ENCODE measurements at regions not wholly inside any gene's neighbourhood (a gene's known extent, or its start where the extent isn't known, plus 50 kb on each side); places are given as distances from the start of the nearest gene placed in this dataset.

GRCh38 chr7:135257-135653, 57.1 kb upstream of the FAM20C start:
- H3K4me3 Mint-ChIP-seq: no peak overlapping the region
- no peak overlapping the region for H3K27ac Mint-ChIP-seq
- no peak for DNase-seq
- H3K9me3 Mint-ChIP-seq: no peaks in the 10 kb centered on the region
- no peaks in the 10 kb centered on the region for H3K4me1 Mint-ChIP-seq
- H3K36me3 Mint-ChIP-seq: no peaks in the 10 kb centered on the region
- H3K27me3 Mint-ChIP-seq (ENCODE audit: low read depth in 3 of 3): peaks cover 3 to 10% (median 6%) of the 10 kb centered on the region in 3 donors

GRCh38 chr7:135731-136645, 56.4 kb upstream of the FAM20C start:
- Mint-ChIP-seq H3K36me3 (no peaks in the 10 kb centered on the region), H3K27me3 (ENCODE audit: low read depth in 3 of 3) (peaks cover 3 to 10% (median 6%) of the 10 kb centered on the region in 3 donors), H3K27ac (no peak overlapping the region), H3K9me3 (no peaks in the 10 kb centered on the region), H3K4me3 (no peak overlapping the region), H3K4me1 (no peaks in the 10 kb centered on the region)
- DNase-seq: no peak

GRCh38 chr7:137094-137891, 55.1 kb upstream of the FAM20C start:
- Mint-ChIP-seq H3K4me3 (no peak overlapping the region), H3K27me3 (ENCODE audit: low read depth in 3 of 3) (peaks cover 3 to 12% (median 4%) of the 10 kb centered on the region in 3 donors), H3K27ac (no peak overlapping the region)

GRCh38 chr7:139131-139530, 53.2 kb upstream of the FAM20C start:
- Mint-ChIP-seq H3K27me3 (ENCODE audit: low read depth in 3 of 3) (peaks cover 3 to 14% (median 4%) of the 10 kb centered on the region in 3 donors), H3K27ac (no peak overlapping the region), H3K4me3 (no peak overlapping the region), H3K36me3 (no peaks in the 10 kb centered on the region), H3K4me1 (no peaks in the 10 kb centered on the region), H3K9me3 (no peaks in the 10 kb centered on the region)
- no peak for DNase-seq

More at GRCh38 chr7:137094-137891, 55.1 kb upstream of the FAM20C start:
- H3K9me3 Mint-ChIP-seq: no peaks in the 10 kb centered on the region
- no peaks in the 10 kb centered on the region for H3K4me1 Mint-ChIP-seq
- no peaks in the 10 kb centered on the region for H3K36me3 Mint-ChIP-seq
- DNase-seq: no peak

- no peaks in the 10 kb centered on the region for H3K36me3 Mint-ChIP-seq
- no peak for DNase-seq
- H3K4me3 Mint-ChIP-seq: no peak overlapping the region
- H3K9me3 Mint-ChIP-seq: no peaks in the 10 kb centered on the region
- H3K27me3 Mint-ChIP-seq (ENCODE audit: low read depth in 3 of 3): peaks cover 3 to 12% (median 4%) of the 10 kb centered on the region in 3 donors
- no peaks in the 10 kb centered on the region for H3K4me1 Mint-ChIP-seq
- H3K27ac Mint-ChIP-seq: no peak overlapping the region
Observed at GRCh38 chr7:139561-140243, 52.7 kb upstream of the FAM20C start.

GRCh38 chr7:140996-141395, 51.4 kb upstream of the FAM20C start:
- Mint-ChIP-seq H3K27me3 (ENCODE audit: low read depth in 3 of 3) (peaks cover 3 to 10% (median 5%) of the 10 kb centered on the region in 3 donors), H3K9me3 (no peaks in the 10 kb centered on the region), H3K4me1 (no peaks in the 10 kb centered on the region), H3K36me3 (no peaks in the 10 kb centered on the region), H3K4me3 (no peak overlapping the region), H3K27ac (no peak overlapping the region)
- no peak for DNase-seq

GRCh38 chr7:142248-142941, 50.0 kb upstream of the FAM20C start:
- H3K36me3 Mint-ChIP-seq: peaks cover 0 to 6% (median 3%) of the 10 kb centered on the region in 3 donors
- no peaks in the 10 kb centered on the region for H3K9me3 Mint-ChIP-seq
- no peak overlapping the region for H3K27ac Mint-ChIP-seq
- no peak overlapping the region for H3K4me3 Mint-ChIP-seq
- no peak for DNase-seq
- H3K27me3 Mint-ChIP-seq (ENCODE audit: low read depth in 3 of 3): peaks cover 3 to 5% (median 4%) of the 10 kb centered on the region in 3 donors
- H3K4me1 Mint-ChIP-seq: no peaks in the 10 kb centered on the region
